GM23338 (cell line): ENCODE measurements at regions not wholly inside any gene's neighbourhood (a gene's known extent, or its start where the extent isn't known, plus 50 kb on each side); places are given as distances from the start of the nearest gene placed in this dataset.

ENCODE experiments used
- ATAC-seq: fragments of 200-7000 bp; cut with Tn5 transposase; 3 replicates; pipeline ENCODE4 v1.9.1; 2020
- DNase-seq: peaks from one replicate; pipeline ENCODE4 v3.0.0-alpha.2; 2015; ENCODE audit warnings: low spot score
- H2AFZ ChIP-seq: fragments of 200-600 bp; sonication (generic); 2 replicates; pipeline ENCODE4 v1.8.0; 2016; ENCODE audit warnings: antibody characterized with exemption, mild to moderate bottlenecking, moderate library complexity
- H3F3A ChIP-seq: fragments of 200-600 bp; sonication (generic); replicated peaks from 2 replicates; pipeline ENCODE4 v1.8.0; 2017; ENCODE audit warnings: antibody characterized with exemption, mixed run types, low read depth
- H3K27ac ChIP-seq: fragments of 200-600 bp; sonication (generic); 2 replicates; pipeline ENCODE4 v1.6.1; 2016; ENCODE audit warnings: low read depth
- H3K27me3 ChIP-seq: fragments of 200-600 bp; sonication (generic); 2 replicates; pipeline ENCODE4 v1.8.0; 2016; ENCODE audit warnings: mild to moderate bottlenecking, mixed run types, moderate library complexity; ENCODE audit not compliant: insufficient read depth
- H3K36me3 ChIP-seq: fragments of 200-600 bp; sonication (generic); 2 replicates; pipeline ENCODE4 v1.8.0; 2016; ENCODE audit warnings: mild to moderate bottlenecking; ENCODE audit not compliant: insufficient read depth
- H3K4me1 ChIP-seq: fragments of 200-600 bp; sonication (generic); 2 replicates; pipeline ENCODE4 v1.8.0; 2016; ENCODE audit warnings: mild to moderate bottlenecking, moderate library complexity; ENCODE audit not compliant: insufficient read depth
- H3K4me2 ChIP-seq: fragments of 200-600 bp; sonication (generic); 2 replicates; pipeline ENCODE4 v1.7.1; 2017; ENCODE audit warnings: mixed run types
- H3K4me3 ChIP-seq: fragments of 200-600 bp; sonication (generic); 2 replicates; pipeline ENCODE4 v1.6.1; 2016; ENCODE audit warnings: mixed run types
- H3K79me2 ChIP-seq: fragments of 200-600 bp; sonication (generic); replicated peaks from 2 replicates; pipeline ENCODE4 v1.8.0; 2017; ENCODE audit warnings: mild to moderate bottlenecking; ENCODE audit not compliant: insufficient read depth
- H3K9me2 ChIP-seq: fragments of 200-600 bp; sonication (generic); 2 replicates; pipeline ENCODE4 v1.8.0; 2017; ENCODE audit not compliant: insufficient read depth
- H4K20me1 ChIP-seq: fragments of 200-600 bp; sonication (generic); replicated peaks from 2 replicates; pipeline ENCODE4 v1.8.0; 2017; ENCODE audit warnings: mild to moderate bottlenecking; ENCODE audit not compliant: insufficient read depth
- H3K27ac Mint-ChIP-seq: 2 replicates; pipeline ENCODE4 v1.8.0; 2020; ENCODE audit warnings: inconsistent platforms, mild to moderate bottlenecking, moderate library complexity, mixed read lengths
- H3K27me3 Mint-ChIP-seq: 3 replicates; pipeline ENCODE4 v1.8.0; 2022; ENCODE audit warnings: low read depth, mild to moderate bottlenecking, moderate library complexity, mixed read lengths, inconsistent platforms; ENCODE audit not compliant: insufficient read depth, poor library complexity
- H3K36me3 Mint-ChIP-seq: 3 replicates; pipeline ENCODE4 v1.8.0; 2021; ENCODE audit warnings: low read depth, mild to moderate bottlenecking, inconsistent platforms, moderate library complexity, mixed read lengths
- H3K4me1 Mint-ChIP-seq: 3 replicates; pipeline ENCODE4 v1.8.0; 2020; ENCODE audit warnings: mild to moderate bottlenecking, inconsistent platforms, mixed read lengths
- H3K4me3 Mint-ChIP-seq: 3 replicates; pipeline ENCODE4 v1.8.0; 2021; ENCODE audit warnings: moderate library complexity, mild to moderate bottlenecking, inconsistent platforms, mixed read lengths
- H3K9me3 Mint-ChIP-seq: 3 replicates; pipeline ENCODE4 v1.8.0; 2020; ENCODE audit warnings: moderate library complexity, mild to moderate bottlenecking, inconsistent platforms, mixed read lengths
- EZH2 ChIP-seq: fragments of 200-600 bp; sonication (generic); IDR thresholded peaks from one replicate; pipeline ENCODE4 v1.8.0; 2017; ENCODE audit warnings: antibody characterized with exemption, mild to moderate bottlenecking, low read depth; ENCODE audit not compliant: unreplicated experiment
- JUNB ChIP-seq: IDR thresholded peaks from one replicate; pipeline ENCODE4 v1.6.1; 2016; ENCODE audit warnings: antibody characterized with exemption; ENCODE audit not compliant: unreplicated experiment
- REST ChIP-seq: IDR thresholded peaks from one replicate; pipeline ENCODE4 v1.6.1; 2018; ENCODE audit warnings: antibody characterized with exemption; ENCODE audit not compliant: unreplicated experiment
- STAT1 ChIP-seq: IDR thresholded peaks from one replicate; pipeline ENCODE4 v1.6.1; 2016; ENCODE audit warnings: antibody characterized with exemption; ENCODE audit not compliant: unreplicated experiment
- ZNF462 ChIP-seq: fragments of 250-450 bp; sonication (Bioruptor Pico); IDR thresholded peaks from 2 replicates; pipeline ENCODE4 v1.5.0; 2020; ENCODE audit warnings: mild to moderate bottlenecking, moderate library complexity

DNA sequence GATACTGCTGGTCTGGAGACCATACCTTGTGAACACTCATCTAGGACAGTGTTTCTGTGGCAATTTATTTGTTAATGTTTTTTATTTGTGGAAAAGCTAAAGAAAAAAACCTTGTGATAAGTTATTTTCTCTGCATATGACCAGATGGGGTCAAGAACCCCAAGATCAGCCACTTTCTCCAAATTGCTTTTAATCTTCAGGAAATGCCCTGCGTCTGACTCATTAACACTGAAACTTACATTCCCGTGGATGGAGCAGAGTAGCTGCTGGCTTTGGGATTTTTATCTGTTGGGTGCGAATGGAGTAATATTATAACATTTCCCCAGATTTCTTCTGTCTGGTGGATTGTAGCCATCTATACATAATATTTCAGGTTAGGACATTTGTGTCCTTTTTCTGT is 444.5 kb downstream of the SH3GL2 start:
- H3K27me3 ChIP-seq = no peaks in the 10 kb centered on the region
- DNase-seq (no peak), ATAC-seq (no peak)
- H3K4me1 ChIP-seq = no peaks in the 10 kb centered on the region
- H3K36me3 ChIP-seq = no peaks in the 10 kb centered on the region
- no peak overlapping the region for H3K4me2 ChIP-seq
- Mint-ChIP-seq H3K27ac (no peak overlapping the region), H3K4me1 (peaks cover 4% of the 10 kb centered on the region; the same call in 2 of the 3 replicates), H3K9me3 (peaks cover 10% of the 10 kb centered on the region), H3K27me3 (no peaks in the 10 kb centered on the region), H3K36me3 (no peaks in the 10 kb centered on the region), H3K4me3 (no peak overlapping the region)
- H2AFZ ChIP-seq = no peak overlapping the region
- H4K20me1 ChIP-seq = no peaks in the 10 kb centered on the region
- H3K79me2 ChIP-seq = no peaks in the 10 kb centered on the region
- no peak overlapping the region for H3K27ac ChIP-seq
- H3F3A ChIP-seq = no peaks in the 10 kb centered on the region
- TF ChIP-seq JUNB (no peak), STAT1 (no peak), ZNF462 (CRISPR knock-in tag) (no peak), EZH2 (no peak), REST (no peak)
- no peak overlapping the region for H3K4me3 ChIP-seq
- 0 out of 2 replicates have a peak, but pooled peaks cover 4% of the 10 kb centered on the region for H3K9me2 ChIP-seq
